Naive thymus-derived CD4-positive, alpha-beta T cell (primary cell): ENCODE measurements at regions not wholly inside any gene's neighbourhood (a gene's known extent, or its start where the extent isn't known, plus 50 kb on each side); places are given as distances from the start of the nearest gene placed in this dataset.

ENCODE experiments used
- ATAC-seq: fragments of 150-1000 bp; cut with Tn5 transposase; 2 replicates; pipeline ENCODE4 v1.10.0; 2021; ENCODE audit warnings: mild to moderate bottlenecking, moderate library complexity
- CTCF ChIA-PET: fragments of 350-600 bp; sonication (Branson Sonifier 250); formaldehyde crosslinking; loops from one replicate; lab custom pipeline; 2021; ENCODE audit warnings: antibody characterized with exemption; lab: Charles Lee
- POLR2A ChIA-PET: fragments of 350-600 bp; sonication (Branson Sonifier 250); formaldehyde crosslinking; loops from one replicate; lab custom pipeline; 2021; ENCODE audit warnings: antibody characterized with exemption, inconsistent platforms; lab: Charles Lee
- DNase-seq, 9 donors: peaks; one replicate each; pipeline versions ENCODE4 v3.0.0 to v3.0.0-alpha.2; 2020 to 2022; ENCODE audit warnings: mixed read lengths in 1 of 9
- H3K27ac ChIP-seq: one replicate; pipeline ENCODE4 v1.7.0; 2013; ENCODE audit warnings: mild to moderate bottlenecking, low read depth, low read length, moderate library complexity
- H3K27me3 ChIP-seq, 2 donors: one replicate each; pipeline ENCODE4 v1.7.0; 2013; ENCODE audit warnings: low read length in 2 of 2, mild to moderate bottlenecking in 2 of 2, moderate library complexity in 2 of 2; ENCODE audit not compliant: control insufficient read depth in 2 of 2, insufficient read depth in 2 of 2
- H3K36me3 ChIP-seq, 3 experiments: 1 replicate in 2 of 3; 2 replicates in 1 of 3; pipeline ENCODE4 v1.7.0; 2013; ENCODE audit warnings: low read length in 3 of 3, mild to moderate bottlenecking in 3 of 3, moderate library complexity in 1 of 3; ENCODE audit not compliant: insufficient read depth in 3 of 3, control insufficient read depth in 2 of 3
- H3K4me1 ChIP-seq, 2 donors: one replicate each; pipeline ENCODE4 v1.7.0; 2013; ENCODE audit warnings: low read length in 2 of 2, mild to moderate bottlenecking in 2 of 2, moderate library complexity in 1 of 2; ENCODE audit not compliant: control insufficient read depth in 2 of 2, insufficient read depth in 2 of 2
- H3K4me3 ChIP-seq: 2 replicates; pipeline ENCODE4 v1.7.0; 2013; ENCODE audit warnings: mild to moderate bottlenecking, low read length
- H3K9me3 ChIP-seq, 3 experiments: 1 replicate in 2 of 3; 2 replicates in 1 of 3; pipeline ENCODE4 v1.7.0; 2013; ENCODE audit warnings: low read length in 3 of 3; ENCODE audit not compliant: control insufficient read depth in 2 of 3
- H3K27ac Mint-ChIP-seq, 9 donors: one replicate each; pipeline ENCODE4 v1.8.0; 2020 to 2022; ENCODE audit warnings: mixed read lengths in 9 of 9, mild to moderate bottlenecking in 8 of 9, moderate library complexity in 5 of 9, inconsistent platforms in 2 of 9
- H3K27me3 Mint-ChIP-seq, 5 donors: one replicate each; pipeline ENCODE4 v1.8.0; 2021 to 2022; ENCODE audit warnings: mixed read lengths in 5 of 5, mild to moderate bottlenecking in 1 of 5
- H3K36me3 Mint-ChIP-seq, 5 donors: one replicate each; pipeline ENCODE4 v1.8.0; 2020 to 2022; ENCODE audit warnings: mixed read lengths in 5 of 5, mild to moderate bottlenecking in 3 of 5, inconsistent platforms in 1 of 5
- H3K4me1 Mint-ChIP-seq, 7 donors: one replicate each; pipeline ENCODE4 v1.8.0; 2020 to 2022; ENCODE audit warnings: mixed read lengths in 7 of 7, mild to moderate bottlenecking in 3 of 7, inconsistent platforms in 1 of 7
- H3K4me3 Mint-ChIP-seq, 10 donors: one replicate each; pipeline ENCODE4 v1.8.0; 2020 to 2022; ENCODE audit warnings: mild to moderate bottlenecking in 10 of 10, mixed read lengths in 10 of 10, moderate library complexity in 6 of 10, inconsistent platforms in 2 of 10
- H3K9me3 Mint-ChIP-seq, 11 donors: one replicate each; pipeline ENCODE4 v1.8.0; 2020 to 2022; ENCODE audit warnings: mixed read lengths in 11 of 11, mild to moderate bottlenecking in 4 of 11, inconsistent platforms in 1 of 11, moderate library complexity in 1 of 11
- intact Hi-C, 2 donors: fragments of 100-400 bp; cut with micrococcal nuclease; formaldehyde crosslinking; loops; one replicate each; pipeline ENCODE4 v1.15.1; 2023

DNA sequence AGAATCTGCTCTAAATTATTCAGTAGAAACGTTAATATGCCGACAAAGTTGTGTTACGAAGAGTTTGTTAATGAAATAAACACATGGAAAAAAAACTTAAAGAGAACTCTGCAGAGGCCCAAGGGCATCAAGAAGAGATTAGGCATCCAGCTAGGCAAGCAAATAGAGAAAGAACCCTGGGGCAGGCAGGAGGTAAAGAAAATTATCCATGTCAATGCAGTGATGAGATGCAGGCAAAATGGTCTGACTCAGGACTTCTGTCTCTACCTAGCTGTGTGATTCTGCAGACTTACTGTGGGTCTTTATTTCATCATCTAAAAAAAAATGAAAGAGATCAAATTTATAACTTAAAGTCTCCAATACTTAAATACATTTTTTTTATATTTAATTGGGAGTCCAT, 448.0 kb downstream of the HAO1 start:
- H3K27ac Mint-ChIP-seq, result no peak overlapping the region
- no peaks in the 10 kb centered on the region for H3K27me3 Mint-ChIP-seq
- H3K4me3 ChIP-seq, result no peak overlapping the region
- peaks cover 0 to 7% (median 0%) of the 10 kb centered on the region in 3 experiments for H3K9me3 ChIP-seq
- ChIA-PET CTCF (no interaction called here), POLR2A (no interaction called here)
- no peaks in the 10 kb centered on the region for H3K4me1 ChIP-seq
- H3K36me3 Mint-ChIP-seq, result no peaks in the 10 kb centered on the region
- no peak overlapping the region for H3K4me3 Mint-ChIP-seq
- ATAC-seq (no peak), DNase-seq (no peak)
- intact Hi-C loops, result no loop called here
- no peaks in the 10 kb centered on the region for H3K36me3 ChIP-seq
- H3K27ac ChIP-seq, result no peak overlapping the region
- no peaks in the 10 kb centered on the region for H3K27me3 ChIP-seq
- no peaks in the 10 kb centered on the region for H3K4me1 Mint-ChIP-seq
- peaks cover 0 to 30% (median 10%) of the 10 kb centered on the region in 11 donors for H3K9me3 Mint-ChIP-seq

- ATAC-seq, result no peak
- Histone ChIP-seq H3K27ac (no peak overlapping the region), H3K4me1 (no peaks in the 10 kb centered on the region), H3K27me3 (no peaks in the 10 kb centered on the region), H3K4me3 (no peak overlapping the region), H3K36me3 (no peaks in the 10 kb centered on the region), H3K9me3 (peaks cover 0 to 7% (median 0%) of the 10 kb centered on the region in 3 experiments)
- Mint-ChIP-seq H3K36me3 (no peaks in the 10 kb centered on the region), H3K27me3 (no peaks in the 10 kb centered on the region), H3K4me3 (no peak overlapping the region), H3K27ac (no peak overlapping the region), H3K9me3 (peaks cover 0 to 30% (median 10%) of the 10 kb centered on the region in 11 donors), H3K4me1 (no peaks in the 10 kb centered on the region)
- DNase-seq, result no peak
- intact Hi-C loops, result no loop called here
- ChIA-PET POLR2A (no interaction called here), CTCF (no interaction called here)
These were observed 446.9 kb downstream of the HAO1 start for GRCh38 chr20:7493311-7493710.

GRCh38 chr20:7496394-7496991, 443.8 kb downstream of the HAO1 start:
- ChIA-PET POLR2A (no interaction called here), CTCF (no interaction called here)
- no peaks in the 10 kb centered on the region for H3K4me1 ChIP-seq
- no peaks in the 10 kb centered on the region for H3K27me3 ChIP-seq
- H3K4me3 ChIP-seq, result no peak overlapping the region
- no peak for DNase-seq
- intact Hi-C loops, result no loop called here
- H3K36me3 ChIP-seq, result no peaks in the 10 kb centered on the region
- H3K27ac Mint-ChIP-seq, result no peak overlapping the region
- no peaks in the 10 kb centered on the region for H3K36me3 Mint-ChIP-seq
- no peaks in the 10 kb centered on the region for H3K4me1 Mint-ChIP-seq
- peaks cover 0 to 7% (median 0%) of the 10 kb centered on the region in 3 experiments for H3K9me3 ChIP-seq
- no peak overlapping the region for H3K4me3 Mint-ChIP-seq
- H3K27me3 Mint-ChIP-seq, result no peaks in the 10 kb centered on the region
- H3K27ac ChIP-seq, result no peak overlapping the region
- ATAC-seq, result no peak
- H3K9me3 Mint-ChIP-seq, result peaks cover 0 to 25% (median 10%) of the 10 kb centered on the region in 11 donors

DNA sequence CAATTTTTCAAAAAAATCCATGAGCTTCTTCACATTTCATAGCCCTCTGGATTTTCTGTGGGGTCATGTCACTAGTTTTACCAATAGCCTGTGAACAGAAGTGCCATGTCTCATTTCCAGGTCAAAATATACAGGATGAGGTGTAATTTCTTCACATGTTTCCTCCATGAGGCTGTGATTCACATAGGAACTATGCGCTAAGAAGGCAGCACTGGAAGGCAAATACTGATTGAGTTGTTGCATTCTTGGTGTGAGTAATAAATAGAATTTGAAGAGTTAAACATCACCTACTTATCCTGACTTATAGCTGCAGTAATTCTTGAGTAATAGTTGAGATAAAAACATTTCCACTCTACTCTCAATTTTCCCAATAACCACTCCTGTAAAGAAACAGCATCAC, 442.3 kb downstream of the HAO1 start:
- H3K27me3 ChIP-seq, result no peaks in the 10 kb centered on the region
- CTCF ChIA-PET, result no interaction called here
- Mint-ChIP-seq H3K36me3 (no peaks in the 10 kb centered on the region), H3K27ac (no peak overlapping the region), H3K4me1 (no peaks in the 10 kb centered on the region), H3K4me3 (no peak overlapping the region), H3K9me3 (peaks cover 0 to 14% (median 7%) of the 10 kb centered on the region in 11 donors), H3K27me3 (no peaks in the 10 kb centered on the region)
- H3K9me3 ChIP-seq, result peaks cover 0 to 6% (median 0%) of the 10 kb centered on the region in 3 experiments
- POLR2A ChIA-PET, result no interaction called here
- H3K27ac ChIP-seq, result no peak overlapping the region
- H3K4me1 ChIP-seq, result no peaks in the 10 kb centered on the region
- H3K4me3 ChIP-seq, result no peak overlapping the region
- ATAC-seq (no peak), DNase-seq (no peak)
- no peaks in the 10 kb centered on the region for H3K36me3 ChIP-seq
- intact Hi-C loops, result no loop called here

GRCh38 chr20:7499201-7499600, 441.1 kb downstream of the HAO1 start:
- Histone ChIP-seq H3K9me3 (no peaks in the 10 kb centered on the region), H3K4me3 (no peak overlapping the region), H3K4me1 (no peaks in the 10 kb centered on the region), H3K36me3 (no peaks in the 10 kb centered on the region), H3K27ac (no peak overlapping the region), H3K27me3 (no peaks in the 10 kb centered on the region)
- H3K27me3 Mint-ChIP-seq, result no peaks in the 10 kb centered on the region
- ChIA-PET POLR2A (no interaction called here), CTCF (no interaction called here)
- intact Hi-C loops, result no loop called here
- no peak overlapping the region for H3K4me3 Mint-ChIP-seq
- ATAC-seq (no peak), DNase-seq (no peak)
- no peak overlapping the region for H3K27ac Mint-ChIP-seq
- no peaks in the 10 kb centered on the region for H3K36me3 Mint-ChIP-seq
- H3K4me1 Mint-ChIP-seq, result no peaks in the 10 kb centered on the region
- peaks cover 0 to 10% (median 4%) of the 10 kb centered on the region in 11 donors for H3K9me3 Mint-ChIP-seq

- Histone ChIP-seq H3K27me3 (no peaks in the 10 kb centered on the region), H3K4me1 (no peaks in the 10 kb centered on the region), H3K27ac (no peak overlapping the region), H3K4me3 (no peak overlapping the region), H3K9me3 (no peaks in the 10 kb centered on the region), H3K36me3 (no peaks in the 10 kb centered on the region)
- intact Hi-C loops, result no loop called here
- no peak for ATAC-seq
- CTCF ChIA-PET, result no interaction called here
- Mint-ChIP-seq H3K4me3 (no peak overlapping the region), H3K4me1 (no peaks in the 10 kb centered on the region), H3K9me3 (peaks cover 0 to 7% (median 0%) of the 10 kb centered on the region in 11 donors), H3K27me3 (no peaks in the 10 kb centered on the region), H3K27ac (no peak overlapping the region), H3K36me3 (no peaks in the 10 kb centered on the region)
- POLR2A ChIA-PET, result no interaction called here
- no peak for DNase-seq
These were observed 440.0 kb downstream of the HAO1 start for GRCh38 chr20:7500231-7500663.

GRCh38 chr20:7503501-7503900, 436.8 kb downstream of the HAO1 start:
- Mint-ChIP-seq H3K27me3 (no peaks in the 10 kb centered on the region), H3K9me3 (peaks cover 0 to 8% (median 0%) of the 10 kb centered on the region in 11 donors), H3K27ac (no peak overlapping the region), H3K4me3 (no peak overlapping the region), H3K36me3 (no peaks in the 10 kb centered on the region), H3K4me1 (no peaks in the 10 kb centered on the region)
- no peaks in the 10 kb centered on the region for H3K4me1 ChIP-seq
- CTCF ChIA-PET, result no interaction called here
- no peak overlapping the region for H3K27ac ChIP-seq
- no peak for DNase-seq
- no peak overlapping the region for H3K4me3 ChIP-seq
- intact Hi-C loops, result no loop called here
- no peak for ATAC-seq
- no peaks in the 10 kb centered on the region for H3K36me3 ChIP-seq
- POLR2A ChIA-PET, result no interaction called here
- H3K27me3 ChIP-seq, result no peaks in the 10 kb centered on the region
- H3K9me3 ChIP-seq, result no peaks in the 10 kb centered on the region
